ENCODE measurements at regions not wholly inside any gene's neighbourhood (a gene's known extent, or its start where the extent isn't known, plus 50 kb on each side); places are given as distances from the start of the nearest gene placed in this dataset.

DNA sequence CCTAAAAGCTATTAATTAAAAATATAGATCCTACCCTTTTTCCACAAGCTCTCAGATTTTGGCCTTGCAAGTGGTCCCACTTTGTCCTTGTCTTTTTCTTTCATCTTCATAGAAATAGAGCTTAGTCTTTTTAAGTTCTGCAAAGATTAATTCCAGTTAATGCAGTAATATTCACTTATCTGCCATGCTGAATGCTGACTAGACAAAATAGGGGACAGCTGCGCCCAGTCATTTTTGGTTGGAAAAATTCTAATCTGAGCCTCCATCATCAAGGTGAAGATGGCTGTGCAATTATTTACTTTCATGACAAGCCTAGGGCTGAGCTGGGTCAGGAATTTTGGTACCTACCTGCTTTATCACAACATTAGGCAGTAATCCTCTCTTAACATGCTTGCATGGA is 241.3 kb upstream of the CXorf66 start:
- no peaks in the 10 kb centered on the region for H3K9me3 ChIP-seq (ENCODE audit: control insufficient read depth, insufficient read depth, low read length)
- WGBS (ENCODE audit: insufficient coverage): 100% methylated on average over 1 of the region's 1 CpG
- H3K36me3 ChIP-seq (ENCODE audit: control insufficient read depth, insufficient read depth, low read length): no peaks in the 10 kb centered on the region
- H3K4me1 ChIP-seq (ENCODE audit: control insufficient read depth, insufficient read depth, low read length): no peaks in the 10 kb centered on the region
- Mint-ChIP-seq H3K36me3 (no peaks in the 10 kb centered on the region), H3K27ac (no peak overlapping the region), H3K4me1 (no peaks in the 10 kb centered on the region), H3K9me3 (peaks cover 2 to 4% of the 10 kb centered on the region in 2 donors), H3K27me3 (ENCODE audit: low read depth in 2 of 2) (no peaks in the 10 kb centered on the region), H3K4me3 (no peak overlapping the region)
- H3K27me3 ChIP-seq (ENCODE audit: control insufficient read depth, insufficient read depth, low read length): no peaks in the 10 kb centered on the region
- no peak overlapping the region for H3K4me3 ChIP-seq (ENCODE audit: low read length)
- no peak for DNase-seq
- no peak for ATAC-seq
- H3K27ac ChIP-seq (ENCODE audit: low read length): no peak overlapping the region
- intact Hi-C loops (cut with micrococcal nuclease): no loop called here
- TF ChIP-seq, protein P1, sequence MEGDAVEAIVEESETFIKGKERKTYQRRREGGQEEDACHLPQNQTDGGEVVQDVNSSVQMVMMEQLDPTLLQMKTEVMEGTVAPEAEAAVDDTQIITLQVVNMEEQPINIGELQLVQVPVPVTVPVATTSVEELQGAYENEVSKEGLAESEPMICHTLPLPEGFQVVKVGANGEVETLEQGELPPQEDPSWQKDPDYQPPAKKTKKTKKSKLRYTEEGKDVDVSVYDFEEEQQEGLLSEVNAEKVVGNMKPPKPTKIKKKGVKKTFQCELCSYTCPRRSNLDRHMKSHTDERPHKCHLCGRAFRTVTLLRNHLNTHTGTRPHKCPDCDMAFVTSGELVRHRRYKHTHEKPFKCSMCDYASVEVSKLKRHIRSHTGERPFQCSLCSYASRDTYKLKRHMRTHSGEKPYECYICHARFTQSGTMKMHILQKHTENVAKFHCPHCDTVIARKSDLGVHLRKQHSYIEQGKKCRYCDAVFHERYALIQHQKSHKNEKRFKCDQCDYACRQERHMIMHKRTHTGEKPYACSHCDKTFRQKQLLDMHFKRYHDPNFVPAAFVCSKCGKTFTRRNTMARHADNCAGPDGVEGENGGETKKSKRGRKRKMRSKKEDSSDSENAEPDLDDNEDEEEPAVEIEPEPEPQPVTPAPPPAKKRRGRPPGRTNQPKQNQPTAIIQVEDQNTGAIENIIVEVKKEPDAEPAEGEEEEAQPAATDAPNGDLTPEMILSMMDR (IDR thresholded peaks at IDR 0.05): no peak

DNA sequence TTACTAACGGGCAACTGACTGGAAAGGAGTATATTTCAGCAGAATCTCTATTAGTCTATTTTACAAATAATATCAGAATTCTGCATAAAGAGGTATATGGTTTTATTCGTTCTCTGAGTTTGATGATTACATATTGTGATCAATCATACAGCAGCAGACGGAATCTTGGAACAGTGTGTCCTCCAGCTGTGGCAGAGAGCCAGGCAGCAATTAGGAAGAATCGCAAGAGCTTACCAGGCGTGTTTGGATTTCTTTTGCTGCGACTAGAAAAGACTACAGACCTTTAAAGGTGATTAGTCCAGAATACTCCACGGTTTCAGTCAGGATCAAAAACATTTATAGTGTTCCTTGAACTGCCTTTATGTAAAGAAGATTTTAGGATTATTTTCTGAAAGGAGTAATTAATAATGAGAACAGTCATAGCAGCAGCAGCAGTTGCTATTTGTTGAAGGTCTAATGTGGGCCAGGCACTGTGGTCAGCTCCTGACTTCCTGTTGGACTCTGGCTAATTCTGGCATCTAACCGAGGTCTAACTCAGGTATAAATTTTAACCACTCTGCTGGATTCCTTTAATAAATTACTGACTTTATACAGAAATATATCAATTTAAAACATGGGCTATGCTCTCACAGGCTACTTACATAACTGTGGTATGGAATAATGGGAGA is 225.3 kb upstream of the CXorf66 start:
- ATAC-seq (no peak), DNase-seq (no peak)
- no peaks in the 10 kb centered on the region for H3K36me3 ChIP-seq (ENCODE audit: control insufficient read depth, insufficient read depth, low read length)
- H3K27me3 Mint-ChIP-seq (ENCODE audit: low read depth in 2 of 2): peaks cover 0 to 8% of the 10 kb centered on the region in 2 donors
- WGBS (ENCODE audit: insufficient coverage): 68% methylated on average over 7 of the region's 8 CpGs
- H3K9me3 ChIP-seq (ENCODE audit: control insufficient read depth, insufficient read depth, low read length): no peaks in the 10 kb centered on the region
- no peak overlapping the region for H3K27ac ChIP-seq (ENCODE audit: low read length)
- H3K36me3 Mint-ChIP-seq: no peaks in the 10 kb centered on the region
- no peak overlapping the region for H3K4me3 ChIP-seq (ENCODE audit: low read length)
- no peak overlapping the region for H3K4me3 Mint-ChIP-seq
- H3K4me1 Mint-ChIP-seq: no peaks in the 10 kb centered on the region
- TF ChIP-seq, protein P1 (IDR thresholded peaks at IDR 0.05): no peak
- intact Hi-C loops (cut with micrococcal nuclease): no loop called here
- no peak overlapping the region for H3K27ac Mint-ChIP-seq
- no peaks in the 10 kb centered on the region for H3K27me3 ChIP-seq (ENCODE audit: control insufficient read depth, insufficient read depth, low read length)
- H3K9me3 Mint-ChIP-seq: no peaks in the 10 kb centered on the region
- no peaks in the 10 kb centered on the region for H3K4me1 ChIP-seq (ENCODE audit: control insufficient read depth, insufficient read depth, low read length)

DNA sequence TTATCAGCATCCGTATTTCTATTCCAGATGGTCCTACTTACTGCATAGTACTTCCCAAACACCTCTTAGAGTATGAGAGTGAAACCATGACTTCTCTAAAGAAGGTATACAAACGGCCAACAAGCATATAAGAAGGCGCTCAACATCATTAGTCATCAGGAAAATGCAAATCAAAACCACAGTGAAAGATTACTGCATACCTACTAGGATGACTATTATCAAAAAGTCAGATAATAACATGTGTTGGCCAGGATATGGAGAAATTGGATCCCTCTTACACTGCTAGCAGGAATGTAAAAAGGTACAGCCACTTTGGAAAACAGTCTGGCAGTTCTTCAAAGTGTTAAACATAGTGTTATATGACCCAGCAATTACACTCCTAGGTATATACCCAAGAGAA is 215.3 kb upstream of the CXorf66 start:
- Mint-ChIP-seq H3K4me3 (no peak overlapping the region), H3K27ac (no peak overlapping the region), H3K4me1 (no peaks in the 10 kb centered on the region), H3K9me3 (no peaks in the 10 kb centered on the region), H3K27me3 (ENCODE audit: low read depth in 2 of 2) (no peaks in the 10 kb centered on the region), H3K36me3 (no peaks in the 10 kb centered on the region)
- Histone ChIP-seq H3K4me1 (ENCODE audit: control insufficient read depth, insufficient read depth, low read length) (no peaks in the 10 kb centered on the region), H3K27ac (ENCODE audit: low read length) (no peak overlapping the region), H3K9me3 (ENCODE audit: control insufficient read depth, insufficient read depth, low read length) (no peaks in the 10 kb centered on the region), H3K27me3 (ENCODE audit: control insufficient read depth, insufficient read depth, low read length) (no peaks in the 10 kb centered on the region), H3K36me3 (ENCODE audit: control insufficient read depth, insufficient read depth, low read length) (no peaks in the 10 kb centered on the region), H3K4me3 (ENCODE audit: low read length) (no peak overlapping the region)
- DNase-seq: no peak
- no CpG with 5 or more reads among the region's 3 CpGs for WGBS (ENCODE audit: insufficient coverage)
- ATAC-seq: no peak
- TF ChIP-seq, protein P1 (IDR thresholded peaks at IDR 0.05): no peak
- intact Hi-C loops (cut with micrococcal nuclease): no loop called here

DNA sequence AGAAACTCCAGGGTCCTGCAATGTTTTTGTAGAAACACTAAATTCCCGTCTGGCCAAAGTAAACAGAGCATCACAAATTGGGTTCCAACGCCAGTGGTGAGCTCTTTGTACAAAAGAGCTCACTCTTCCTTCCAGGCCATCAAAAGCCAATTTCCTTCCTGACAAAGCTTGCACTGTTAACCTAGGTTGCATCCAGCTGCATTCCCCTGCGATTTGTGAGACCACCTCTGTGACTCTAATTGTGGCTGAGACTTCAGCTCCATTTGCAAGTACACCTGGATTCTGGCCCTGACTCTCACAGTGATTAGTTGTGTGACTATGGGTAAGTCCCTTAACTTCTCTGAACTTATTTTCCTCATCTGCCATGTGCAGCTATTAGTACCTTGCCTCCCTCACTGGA is 212.5 kb upstream of the CXorf66 start:
- ATAC-seq (no peak), DNase-seq (no peak)
- Histone ChIP-seq H3K27ac (ENCODE audit: low read length) (no peak overlapping the region), H3K4me1 (ENCODE audit: control insufficient read depth, insufficient read depth, low read length) (no peaks in the 10 kb centered on the region), H3K4me3 (ENCODE audit: low read length) (no peak overlapping the region), H3K9me3 (ENCODE audit: control insufficient read depth, insufficient read depth, low read length) (no peaks in the 10 kb centered on the region), H3K36me3 (ENCODE audit: control insufficient read depth, insufficient read depth, low read length) (no peaks in the 10 kb centered on the region), H3K27me3 (ENCODE audit: control insufficient read depth, insufficient read depth, low read length) (no peaks in the 10 kb centered on the region)
- intact Hi-C loops (cut with micrococcal nuclease): no loop called here
- H3K9me3 Mint-ChIP-seq: no peaks in the 10 kb centered on the region
- WGBS (ENCODE audit: insufficient coverage): 31% methylated on average over 3 of the region's 3 CpGs
- H3K4me1 Mint-ChIP-seq: no peaks in the 10 kb centered on the region
- H3K4me3 Mint-ChIP-seq: no peak overlapping the region
- no peak overlapping the region for H3K27ac Mint-ChIP-seq
- no peaks in the 10 kb centered on the region for H3K27me3 Mint-ChIP-seq (ENCODE audit: low read depth in 2 of 2)
- H3K36me3 Mint-ChIP-seq: no peaks in the 10 kb centered on the region
- TF ChIP-seq, protein P1 (IDR thresholded peaks at IDR 0.05): no peak
